Gastroesophageal sphincter (tissue), 4 donors: ENCODE measurements at regions not wholly inside any gene's neighbourhood (a gene's known extent, or its start where the extent isn't known, plus 50 kb on each side); places are given as distances from the start of the nearest gene placed in this dataset.

Source experiments
- ATAC-seq: fragments of 150-250 bp; one replicate; pipeline ENCODE4 v1.9.1; 2016; ENCODE audit warnings: mild to moderate bottlenecking, moderate library complexity
- H3K27ac ChIP-seq, 4 donors: fragments of 200-600 bp; sonication (generic) in 3 of 4; 1 replicate in 3 of 4; 2 replicates in 1 of 4; pipeline ENCODE4 v1.5.1; 2016 to 2019
- H3K27me3 ChIP-seq: fragments of 200-600 bp; sonication (generic); one replicate; pipeline ENCODE4 v1.5.1; 2019
- H3K36me3 ChIP-seq, 2 donors: fragments of 200-600 bp; sonication (generic); one replicate each; pipeline ENCODE4 v1.5.1; 2019; ENCODE audit warnings: control low read depth in 1 of 2
- H3K4me1 ChIP-seq, 3 donors: fragments of 200-600 bp; sonication (generic); 1 replicate in 2 of 3; 2 replicates in 1 of 3; pipeline ENCODE4 v1.5.1; 2016 to 2019; ENCODE audit warnings: control low read depth in 2 of 3
- H3K4me3 ChIP-seq, 2 donors: fragments of 200-600 bp; sonication (generic); one replicate each; pipeline ENCODE4 v1.5.1; 2019; ENCODE audit warnings: mild to moderate bottlenecking in 1 of 2, moderate library complexity in 1 of 2
- H3K9me3 ChIP-seq, 3 donors: fragments of 200-600 bp; sonication (generic); one replicate each; pipeline ENCODE4 v1.5.1; 2017 to 2019; ENCODE audit warnings: control low read depth in 2 of 3
- CTCF ChIP-seq, 4 experiments: fragments of 200-600 bp in 2 of 4; fragments of 450-650 bp in 2 of 4; sonication (generic) in 1 of 4; IDR thresholded peaks; one replicate each; pipeline ENCODE4 v1.5.1; 2017 to 2019; ENCODE audit warnings: antibody characterized with exemption in 4 of 4, mild to moderate bottlenecking in 2 of 4, moderate library complexity in 2 of 4
- EP300 ChIP-seq: sonication (generic); formaldehyde crosslinking; IDR thresholded peaks from one replicate; pipeline ENCODE4 v1.6.1; 2017; ENCODE audit warnings: antibody characterized with exemption, mild to moderate bottlenecking
- POLR2A ChIP-seq, 2 donors: fragments of 450-650 bp; IDR thresholded peaks; one replicate each; pipeline ENCODE4 v1.6.1; 2017; ENCODE audit warnings: antibody characterized with exemption in 2 of 2, mild to moderate bottlenecking in 2 of 2, moderate library complexity in 1 of 2
- POLR2AphosphoS5 ChIP-seq: sonication (generic); formaldehyde crosslinking; IDR thresholded peaks from one replicate; pipeline ENCODE4 v1.6.1; 2017; ENCODE audit warnings: antibody characterized with exemption
- WGBS, 2 donors: methylation state at CpG; one replicate each; pipeline ENCODE4 v1.1.5; 2018; ENCODE audit warnings: low coverage in 1 of 2; 5-methylcytosine and 5-hydroxymethylcytosine counted together

- TF ChIP-seq CTCF (IDR thresholded peaks at IDR 0.05): no peak
- no peak for TF ChIP-seq POLR2A (IDR thresholded peaks at IDR 0.05)
- TF ChIP-seq POLR2AphosphoS5: no peak
- no peak for TF ChIP-seq EP300
- WGBS, 2 donors: 63 to 68% methylated on average over 2 of the region's 2 CpGs
- no peaks in the 10 kb centered on the region for H3K36me3 ChIP-seq
- H3K4me1 ChIP-seq: no peaks in the 10 kb centered on the region
- ATAC-seq: peak; percentile 19
- no peak overlapping the region for H3K27ac ChIP-seq
- H3K4me3 ChIP-seq: no peak overlapping the region
- H3K9me3 ChIP-seq: no peaks in the 10 kb centered on the region
- H3K27me3 ChIP-seq: no peaks in the 10 kb centered on the region
Observed at GRCh38 chr6:81067057-81067456, 685.4 kb downstream of the TENT5A start.

GRCh38 chr6:81063891-81064290 lies 688.6 kb downstream of the TENT5A start:
- Histone ChIP-seq H3K36me3 (no peaks in the 10 kb centered on the region), H3K4me1 (no peaks in the 10 kb centered on the region), H3K4me3 (no peak overlapping the region), H3K27me3 (no peaks in the 10 kb centered on the region), H3K27ac (no peak overlapping the region), H3K9me3 (no peaks in the 10 kb centered on the region)
- TF ChIP-seq CTCF (IDR thresholded peaks at IDR 0.05) (no peak), POLR2A (IDR thresholded peaks at IDR 0.05) (no peak), POLR2AphosphoS5 (no peak), EP300 (no peak)
- WGBS, 2 donors: 37 to 43% methylated on average over 2 of the region's 4 CpGs
- ATAC-seq: no peak

- ATAC-seq: no peak
- Histone ChIP-seq H3K9me3 (no peaks in the 10 kb centered on the region), H3K4me1 (no peaks in the 10 kb centered on the region), H3K36me3 (no peaks in the 10 kb centered on the region), H3K27ac (no peak overlapping the region), H3K27me3 (no peaks in the 10 kb centered on the region), H3K4me3 (no peak overlapping the region)
- WGBS, 2 donors: 48 to 49% methylated on average over 2 of the region's 2 CpGs
- TF ChIP-seq POLR2A (IDR thresholded peaks at IDR 0.05): no peak
- TF ChIP-seq CTCF (IDR thresholded peaks at IDR 0.05): no peak
- TF ChIP-seq POLR2AphosphoS5: no peak
- no peak for TF ChIP-seq EP300
Observed at GRCh38 chr6:81054036-81054435, 698.4 kb downstream of the TENT5A start.

- Histone ChIP-seq H3K4me1 (no peaks in the 10 kb centered on the region), H3K9me3 (no peaks in the 10 kb centered on the region), H3K36me3 (no peaks in the 10 kb centered on the region), H3K4me3 (no peak overlapping the region), H3K27ac (no peak overlapping the region), H3K27me3 (no peaks in the 10 kb centered on the region)
- ATAC-seq: no peak
- TF ChIP-seq POLR2A (IDR thresholded peaks at IDR 0.05) (no peak), EP300 (no peak), CTCF (IDR thresholded peaks at IDR 0.05) (no peak), POLR2AphosphoS5 (no peak)
- WGBS, 2 donors: 93 to 96% methylated on average over 8 of the region's 8 CpGs
Observed at GRCh38 chr6:81051952-81052351, 700.5 kb downstream of the TENT5A start.

- no peak for ATAC-seq
- Histone ChIP-seq H3K36me3 (no peaks in the 10 kb centered on the region), H3K9me3 (no peaks in the 10 kb centered on the region), H3K4me1 (no peaks in the 10 kb centered on the region), H3K27ac (no peak overlapping the region), H3K4me3 (no peak overlapping the region), H3K27me3 (no peaks in the 10 kb centered on the region)
- TF ChIP-seq EP300 (no peak), POLR2A (IDR thresholded peaks at IDR 0.05) (no peak), POLR2AphosphoS5 (no peak), CTCF (IDR thresholded peaks at IDR 0.05) (no peak)
- WGBS, 2 donors: 48% methylated on average over 2 of the region's 2 CpGs
Observed at GRCh38 chr6:81049425-81050042, 702.9 kb downstream of the TENT5A start.
